Right lobe of liver (tissue), 4 donors: ENCODE measurements at regions not wholly inside any gene's neighbourhood (a gene's known extent, or its start where the extent isn't known, plus 50 kb on each side); places are given as distances from the start of the nearest gene placed in this dataset.

Experiments used
- POLR2A ChIP-seq: fragments of 450-650 bp; IDR thresholded peaks from one replicate; pipeline ENCODE4 v1.6.1; 2017; ENCODE audit warnings: antibody characterized with exemption, mild to moderate bottlenecking
- TF ChIP-seq, protein P1 (sequence below), 4 donors: fragments of 200-600 bp in 3 of 4; fragments of 450-650 bp in 1 of 4; IDR thresholded peaks; one replicate each; pipeline versions ENCODE4 v1.5.1 to v1.8.0; 2016 to 2022; ENCODE audit warnings: antibody characterized with exemption in 4 of 4, mild to moderate bottlenecking in 2 of 4
- donor health status: DM: no; HTN: no; CAD: no.
- donor health status: DM: no; HTN: no; CAD: no.
- donor health status: DM: no; HTN: yes; CAD: no.

DNA sequence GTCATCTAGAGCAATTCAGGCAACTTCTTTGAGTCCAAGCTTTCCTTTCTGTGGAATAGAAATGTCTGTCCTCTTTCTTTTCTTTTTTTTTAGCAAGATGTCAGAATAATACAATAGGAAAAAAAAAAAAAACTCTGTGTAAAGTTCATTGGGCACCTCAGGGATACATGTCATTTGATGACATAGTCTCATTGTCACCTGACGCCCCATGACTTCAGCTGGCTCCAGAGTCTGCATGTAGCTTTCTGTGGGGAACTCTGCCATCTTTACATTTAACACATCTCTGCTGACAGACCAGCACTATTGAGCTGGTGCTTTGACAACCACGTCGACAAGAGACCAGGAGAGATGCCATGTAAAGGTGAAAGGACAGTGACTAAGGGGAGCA, 172.5 kb upstream of the KLF7 start:
- TF ChIP-seq POLR2A = no peak
- TF ChIP-seq, protein P1, sequence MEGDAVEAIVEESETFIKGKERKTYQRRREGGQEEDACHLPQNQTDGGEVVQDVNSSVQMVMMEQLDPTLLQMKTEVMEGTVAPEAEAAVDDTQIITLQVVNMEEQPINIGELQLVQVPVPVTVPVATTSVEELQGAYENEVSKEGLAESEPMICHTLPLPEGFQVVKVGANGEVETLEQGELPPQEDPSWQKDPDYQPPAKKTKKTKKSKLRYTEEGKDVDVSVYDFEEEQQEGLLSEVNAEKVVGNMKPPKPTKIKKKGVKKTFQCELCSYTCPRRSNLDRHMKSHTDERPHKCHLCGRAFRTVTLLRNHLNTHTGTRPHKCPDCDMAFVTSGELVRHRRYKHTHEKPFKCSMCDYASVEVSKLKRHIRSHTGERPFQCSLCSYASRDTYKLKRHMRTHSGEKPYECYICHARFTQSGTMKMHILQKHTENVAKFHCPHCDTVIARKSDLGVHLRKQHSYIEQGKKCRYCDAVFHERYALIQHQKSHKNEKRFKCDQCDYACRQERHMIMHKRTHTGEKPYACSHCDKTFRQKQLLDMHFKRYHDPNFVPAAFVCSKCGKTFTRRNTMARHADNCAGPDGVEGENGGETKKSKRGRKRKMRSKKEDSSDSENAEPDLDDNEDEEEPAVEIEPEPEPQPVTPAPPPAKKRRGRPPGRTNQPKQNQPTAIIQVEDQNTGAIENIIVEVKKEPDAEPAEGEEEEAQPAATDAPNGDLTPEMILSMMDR (IDR thresholded peaks at IDR 0.05) = no peak
